AG08395 (cell line): ENCODE measurements at regions not wholly inside any gene's neighbourhood (a gene's known extent, or its start where the extent isn't known, plus 50 kb on each side); places are given as distances from the start of the nearest gene placed in this dataset.

Experiments used
- DNase-seq: peaks from one replicate; pipeline ENCODE4 v3.0.0; 2012; ENCODE audit warnings: mixed read lengths, low spot score

- no peak for DNase-seq
Observed at GRCh38 chr14:95410838-95411237, 91.1 kb upstream of the CLMN start.

DNA sequence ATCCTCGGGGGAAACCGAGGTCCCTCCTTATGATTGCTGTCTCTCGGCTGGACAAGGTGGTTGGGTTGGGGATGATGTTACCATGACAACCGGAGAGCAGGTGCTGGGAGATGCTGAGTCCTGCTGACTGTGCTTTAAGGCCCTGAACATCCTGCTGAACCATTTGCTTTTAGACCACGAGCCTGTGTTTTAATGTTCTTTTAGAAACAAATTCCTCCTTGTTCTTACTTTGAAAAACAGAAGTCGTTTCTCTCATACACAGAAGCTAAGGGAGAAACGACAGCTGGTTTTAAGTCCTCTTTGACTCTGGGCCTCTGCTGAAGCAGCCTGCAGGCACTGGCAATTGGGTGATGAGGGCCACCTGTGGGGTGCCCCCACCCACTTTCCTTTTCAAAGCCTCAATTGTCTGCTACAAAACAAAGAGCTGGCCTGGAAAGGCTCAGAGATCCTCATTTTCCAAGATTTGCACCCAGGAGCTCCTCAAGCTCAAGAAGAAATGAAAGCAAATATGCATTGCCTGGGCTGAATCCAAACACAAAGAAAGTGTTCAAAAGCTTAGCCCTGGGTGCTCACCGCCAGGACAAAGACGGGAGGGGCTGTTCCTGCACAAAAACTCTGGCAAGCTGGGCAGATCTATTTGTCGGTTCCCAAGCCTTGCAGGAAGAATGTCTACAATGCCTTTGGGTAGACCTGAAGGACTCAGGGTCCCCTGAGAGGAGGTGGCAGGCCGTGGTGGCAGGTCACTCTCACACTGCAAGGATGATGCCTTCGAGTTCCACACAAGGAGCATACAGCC lies 90.0 kb upstream of the CLMN start:
- DNase-seq = no peak

DNA sequence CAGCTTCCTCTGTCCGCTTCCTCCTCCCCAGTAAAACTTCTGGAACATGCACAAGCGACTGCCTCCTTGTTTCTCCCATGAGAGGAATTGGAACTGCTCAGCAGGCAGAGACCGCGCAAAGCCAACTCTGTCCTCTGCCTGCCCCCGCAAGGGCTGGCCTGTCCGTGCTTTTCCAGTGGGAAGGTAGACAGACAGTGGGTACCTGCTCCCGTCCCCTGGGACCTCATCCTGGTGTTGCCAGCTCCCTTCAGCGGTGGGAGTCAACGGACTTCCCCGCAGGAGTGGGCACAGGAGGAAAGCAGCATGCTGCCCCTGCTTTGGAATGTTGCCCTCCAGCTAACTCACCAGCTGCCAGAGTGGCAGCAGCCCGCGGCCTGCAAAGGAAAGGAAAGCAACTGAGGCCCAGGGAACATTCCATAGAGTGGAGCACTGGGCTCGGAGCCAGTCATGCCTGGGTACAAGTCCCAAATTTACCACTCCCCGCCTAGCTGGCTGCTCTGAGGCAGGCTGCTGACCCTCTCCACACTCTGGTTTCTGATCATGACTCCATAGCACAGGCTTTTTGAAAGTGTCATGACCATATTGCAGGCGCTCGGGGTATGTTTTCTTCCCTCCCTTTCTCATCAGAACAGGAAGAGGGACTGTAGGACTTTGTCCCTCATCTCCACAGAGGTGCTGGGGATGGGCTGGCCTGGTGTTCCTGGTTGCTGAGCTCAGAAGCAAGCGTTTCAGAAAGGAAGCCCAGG lies 89.2 kb upstream of the CLMN start:
- DNase-seq = no peak

GRCh38 chr14:95407354-95407753 lies 87.6 kb upstream of the CLMN start:
- DNase-seq = no peak

GRCh38 chr14:95406756-95407277 lies 87.1 kb upstream of the CLMN start:
- DNase-seq = no peak

DNA sequence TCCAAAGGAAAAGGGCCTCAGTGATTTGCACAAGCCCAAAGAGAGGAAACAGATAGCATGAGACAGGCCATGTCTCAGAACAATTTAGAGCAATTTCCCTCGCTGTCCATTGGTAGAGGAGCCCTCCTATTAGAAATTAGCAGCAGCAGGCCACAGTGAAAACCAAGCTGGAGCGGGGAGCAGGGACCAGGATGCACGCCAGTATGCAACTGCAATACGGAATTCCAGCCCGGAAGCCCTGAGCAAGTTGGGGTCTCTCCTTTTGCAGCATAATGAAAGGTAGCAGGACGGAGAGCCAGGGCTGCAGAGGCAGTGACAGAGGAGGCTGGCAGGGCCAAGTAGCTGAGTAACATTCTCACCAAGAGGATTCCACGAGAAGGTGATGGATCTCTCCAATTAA lies 84.9 kb upstream of the CLMN start:
- no peak for DNase-seq

- no peak for DNase-seq
Observed at GRCh38 chr14:95402578-95402977, 82.9 kb upstream of the CLMN start.

GRCh38 chr14:95402176-95402575 lies 82.5 kb upstream of the CLMN start:
- no peak for DNase-seq

DNA sequence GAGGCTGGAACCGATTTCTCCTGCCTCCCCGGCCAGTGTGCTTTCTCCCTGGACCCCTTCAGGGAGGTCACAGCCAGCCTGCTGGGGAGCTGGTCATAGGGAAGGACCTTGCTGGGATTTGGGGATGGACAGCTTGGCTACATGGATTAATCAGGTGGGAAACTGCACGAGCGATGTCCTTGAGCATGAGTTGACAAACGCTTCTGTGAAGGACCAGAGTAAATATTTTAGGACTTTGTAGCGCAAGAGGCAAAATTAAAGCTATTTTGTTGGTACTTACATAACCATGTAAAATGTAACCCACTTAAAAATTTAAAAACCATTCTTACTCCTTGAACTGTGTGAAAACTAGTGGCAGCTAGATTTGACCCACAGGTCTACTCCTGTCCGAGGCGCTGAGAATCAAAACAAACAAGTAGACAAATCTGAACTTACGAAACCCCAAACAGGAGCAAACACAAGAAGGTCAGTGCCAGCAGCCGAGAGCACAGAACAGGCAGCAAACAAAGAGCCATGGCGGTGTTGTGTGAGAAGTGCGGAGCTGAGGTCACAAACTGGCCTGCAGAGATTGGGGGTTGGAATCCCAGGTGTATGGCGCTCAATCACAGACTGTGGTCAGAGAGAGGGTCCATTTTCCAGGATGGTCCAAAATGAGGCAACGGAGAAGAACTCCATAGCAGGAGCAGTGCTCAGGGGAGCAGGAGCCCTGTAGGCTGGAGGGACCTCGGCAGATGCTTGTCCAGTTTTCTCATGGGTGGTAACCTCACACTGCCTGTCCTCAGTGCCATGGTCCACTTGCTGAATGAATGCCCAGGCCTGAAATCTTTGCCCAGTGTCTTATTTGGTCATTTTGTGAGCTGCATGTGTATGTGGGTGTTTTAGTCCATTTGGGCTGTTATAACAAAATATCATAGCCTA lies 79.2 kb upstream of the CLMN start:
- no peak for DNase-seq

- DNase-seq = no peak
Observed at GRCh38 chr14:95397325-95397724, 77.6 kb upstream of the CLMN start.

DNA sequence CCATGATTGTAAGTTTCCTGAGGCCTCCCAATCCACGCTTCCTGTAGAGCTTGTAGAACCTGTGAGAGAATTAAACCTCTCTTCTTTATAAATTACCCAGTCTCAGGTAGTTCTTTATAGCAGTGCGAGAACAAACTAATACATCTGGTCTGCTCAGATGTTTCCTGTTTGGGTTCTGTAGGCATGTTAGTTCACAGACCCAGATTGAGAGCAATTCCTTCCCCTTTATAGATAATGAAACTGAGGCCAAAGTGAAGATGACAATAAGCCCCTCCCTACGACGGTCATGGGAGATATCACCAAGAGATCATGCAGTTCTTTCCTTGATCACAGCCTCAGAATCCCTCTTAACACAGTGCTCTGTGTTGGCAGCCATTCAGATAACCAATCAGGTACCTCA lies 76.5 kb upstream of the CLMN start:
- DNase-seq = no peak

DNA sequence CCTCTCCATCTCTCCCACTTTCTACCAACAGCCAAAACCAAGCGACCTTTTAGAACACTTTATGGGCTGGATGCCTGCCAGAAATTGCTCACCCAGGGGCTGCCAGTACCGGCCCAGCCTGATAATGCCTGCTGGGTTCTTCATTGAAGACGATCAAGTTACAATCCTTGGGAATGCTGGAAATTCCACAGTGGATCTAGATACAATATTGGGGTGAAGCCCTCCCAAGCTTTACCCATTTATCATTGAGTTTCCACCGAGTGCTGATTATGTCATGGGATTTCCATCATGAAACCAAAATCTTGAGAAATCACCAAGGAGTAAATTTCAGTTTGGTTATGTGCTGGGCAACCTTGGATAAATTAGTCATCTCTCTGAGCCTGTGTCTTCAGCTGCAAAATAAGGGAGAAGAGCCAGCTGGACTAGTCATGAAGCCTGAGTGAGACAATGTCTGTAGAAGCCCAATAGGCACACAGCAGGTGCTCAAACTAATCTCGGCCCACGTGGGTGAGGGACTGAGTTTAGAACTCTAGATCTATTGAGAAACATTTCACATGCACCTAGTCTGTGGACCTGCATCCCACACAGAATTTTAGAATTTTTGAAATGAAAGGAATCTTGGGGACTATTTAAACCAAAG lies 75.5 kb upstream of the CLMN start:
- DNase-seq = no peak

GRCh38 chr14:95394297-95395097 lies 74.8 kb upstream of the CLMN start:
- no peak for DNase-seq

DNA sequence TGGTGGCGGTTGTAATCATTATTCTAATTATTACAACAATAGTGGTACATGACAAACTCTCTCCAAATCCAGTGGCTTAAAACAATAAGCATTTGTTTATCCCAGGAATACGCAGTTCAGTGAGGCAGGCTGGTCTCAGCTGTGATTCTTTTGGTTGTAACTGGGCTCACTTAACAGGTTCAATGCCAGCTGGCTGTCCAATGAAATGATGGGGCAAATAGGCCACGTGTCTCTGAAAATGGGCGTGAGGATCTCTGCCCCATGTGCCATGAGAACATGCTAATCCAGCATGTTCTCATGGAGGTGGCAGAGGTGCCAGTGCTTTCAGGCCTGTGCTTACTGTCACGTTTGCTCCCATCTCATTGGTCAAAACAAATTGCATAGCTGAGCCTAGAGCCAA lies 73.1 kb upstream of the CLMN start:
- no peak for DNase-seq

- no peak for DNase-seq
Observed at GRCh38 chr14:95391331-95391730, 71.6 kb upstream of the CLMN start.

DNA sequence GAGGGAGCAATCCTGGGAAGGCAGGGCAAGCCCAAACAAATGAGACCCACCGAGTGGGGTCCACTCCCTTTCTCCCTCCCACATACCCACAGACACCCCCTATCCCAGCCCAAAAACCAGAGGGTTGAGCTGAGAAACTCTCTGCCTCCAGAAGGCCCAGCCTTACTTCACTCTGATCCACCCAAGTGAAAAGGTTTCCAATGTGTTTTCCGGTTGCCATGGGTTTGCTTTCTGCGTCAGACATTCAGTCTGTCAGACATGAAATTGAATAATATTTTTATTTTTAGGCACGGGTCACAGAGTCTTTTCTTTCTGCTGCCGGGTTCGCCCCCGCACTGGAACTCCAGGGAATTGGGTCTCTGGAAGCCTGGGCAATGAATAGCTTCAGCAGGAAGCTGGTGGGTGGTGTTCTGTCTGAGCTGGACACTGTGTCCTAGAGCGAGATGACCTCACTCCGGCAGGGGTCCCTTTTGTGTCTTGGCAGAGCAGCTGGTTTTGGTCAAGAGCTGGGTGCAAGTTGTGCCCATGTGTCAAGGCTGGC lies 69.8 kb upstream of the CLMN start:
- no peak for DNase-seq

DNA sequence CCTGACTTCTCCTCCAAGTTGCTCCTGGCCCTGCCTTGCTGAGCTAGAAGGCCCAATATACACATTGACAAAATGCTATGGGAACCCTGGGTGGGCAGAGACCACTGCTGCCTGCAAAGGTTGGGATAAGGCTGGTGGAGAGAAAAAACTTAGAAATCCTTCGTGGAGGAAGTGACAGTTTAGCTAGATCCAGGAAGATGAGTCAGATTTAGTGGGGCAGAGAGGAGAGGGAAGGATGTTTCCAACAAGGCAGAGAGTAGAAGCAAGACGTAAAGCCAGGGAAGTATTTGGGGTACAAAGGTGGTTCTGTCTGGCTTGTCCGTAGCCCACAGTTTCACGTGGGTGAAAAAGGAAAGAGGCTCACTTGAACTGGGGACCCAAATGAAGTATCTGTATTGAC lies 69.0 kb upstream of the CLMN start:
- no peak for DNase-seq

GRCh38 chr14:95387826-95388445 lies 68.2 kb upstream of the CLMN start:
- no peak for DNase-seq

DNA sequence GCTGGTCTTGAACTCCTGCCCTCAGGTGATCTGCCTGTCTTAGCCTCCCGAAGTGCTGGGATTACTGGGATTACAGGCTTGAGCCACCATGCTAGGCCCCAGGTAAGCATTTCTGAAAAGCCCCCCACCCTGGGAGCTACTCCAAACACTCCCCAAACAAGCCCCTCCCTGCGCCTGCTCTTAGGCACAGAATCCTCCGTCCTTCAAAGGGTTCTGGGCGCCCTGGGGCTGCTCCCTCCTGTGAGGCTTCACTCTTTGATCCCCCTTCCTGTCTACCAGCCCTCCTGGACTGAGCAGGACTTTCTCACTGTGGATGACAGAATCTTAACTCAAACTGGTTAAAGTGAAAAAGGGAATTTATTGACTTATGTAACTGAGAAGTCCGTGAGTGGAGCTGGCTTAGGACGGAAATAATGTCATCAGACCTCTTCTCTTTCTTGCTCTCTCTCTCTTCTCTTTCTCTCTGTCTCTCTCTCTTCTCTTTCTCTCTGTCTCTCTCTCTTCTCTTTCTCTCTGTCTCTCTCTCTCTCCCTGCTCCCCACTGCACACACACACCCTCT lies 66.9 kb upstream of the CLMN start:
- no peak for DNase-seq

GRCh38 chr14:95385701-95386100 lies 66.0 kb upstream of the CLMN start:
- no peak for DNase-seq
